ENCODE measurements at regions not wholly inside any gene's neighbourhood (a gene's known extent, or its start where the extent isn't known, plus 50 kb on each side); places are given as distances from the start of the nearest gene placed in this dataset.

DNA sequence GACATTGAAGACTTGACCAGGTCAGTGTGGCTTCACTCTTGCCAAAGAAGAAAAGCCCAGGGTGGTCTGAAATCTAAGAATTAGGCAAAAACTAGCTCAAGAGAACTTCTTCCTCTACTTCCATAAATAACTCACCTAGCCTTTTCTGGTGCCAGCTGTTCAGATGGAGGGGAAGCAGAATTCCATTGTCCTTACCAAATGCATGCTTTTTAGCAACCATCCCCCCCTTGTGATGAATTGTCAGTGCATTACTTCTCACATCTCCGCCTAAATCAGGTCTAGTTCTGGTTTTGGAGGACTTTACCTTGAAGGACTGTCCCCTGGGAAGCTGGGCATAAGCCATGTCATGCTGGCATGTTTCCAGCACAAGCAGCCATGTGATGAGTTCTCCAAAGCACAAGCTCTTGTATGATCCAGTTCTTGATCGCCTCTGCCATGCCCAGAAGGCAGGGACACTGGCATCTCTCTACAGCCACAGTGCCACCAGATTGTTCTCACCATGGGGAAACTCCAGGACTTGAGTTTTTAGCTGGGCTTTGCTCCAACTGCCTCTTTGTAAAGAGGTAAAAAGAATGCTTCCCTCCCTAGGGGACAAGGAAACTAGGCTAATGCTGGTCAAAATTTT, 96.4 kb upstream of the IL12A start:
- DNase-seq, result no peak
- H3K27me3 Mint-ChIP-seq (ENCODE audit: insufficient read depth), result no peaks in the 10 kb centered on the region
- H3K9me3 Mint-ChIP-seq, result no peaks in the 10 kb centered on the region
- TF ChIP-seq, protein P1, sequence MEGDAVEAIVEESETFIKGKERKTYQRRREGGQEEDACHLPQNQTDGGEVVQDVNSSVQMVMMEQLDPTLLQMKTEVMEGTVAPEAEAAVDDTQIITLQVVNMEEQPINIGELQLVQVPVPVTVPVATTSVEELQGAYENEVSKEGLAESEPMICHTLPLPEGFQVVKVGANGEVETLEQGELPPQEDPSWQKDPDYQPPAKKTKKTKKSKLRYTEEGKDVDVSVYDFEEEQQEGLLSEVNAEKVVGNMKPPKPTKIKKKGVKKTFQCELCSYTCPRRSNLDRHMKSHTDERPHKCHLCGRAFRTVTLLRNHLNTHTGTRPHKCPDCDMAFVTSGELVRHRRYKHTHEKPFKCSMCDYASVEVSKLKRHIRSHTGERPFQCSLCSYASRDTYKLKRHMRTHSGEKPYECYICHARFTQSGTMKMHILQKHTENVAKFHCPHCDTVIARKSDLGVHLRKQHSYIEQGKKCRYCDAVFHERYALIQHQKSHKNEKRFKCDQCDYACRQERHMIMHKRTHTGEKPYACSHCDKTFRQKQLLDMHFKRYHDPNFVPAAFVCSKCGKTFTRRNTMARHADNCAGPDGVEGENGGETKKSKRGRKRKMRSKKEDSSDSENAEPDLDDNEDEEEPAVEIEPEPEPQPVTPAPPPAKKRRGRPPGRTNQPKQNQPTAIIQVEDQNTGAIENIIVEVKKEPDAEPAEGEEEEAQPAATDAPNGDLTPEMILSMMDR (conservative IDR thresholded peaks at IDR 0.05), result no peak
- no peak overlapping the region for H3K27ac ChIP-seq (ENCODE audit: low read depth, low read length)
- no peaks in the 10 kb centered on the region for H3K9me3 ChIP-seq (ENCODE audit: control insufficient read depth, low read length)
- no peak overlapping the region for H3K9ac ChIP-seq (ENCODE audit: extremely low read depth, low read length, poor library complexity, severe bottlenecking)
- 89 to 93% methylated on average over 2 of the region's 2 CpGs for WGBS, 2 experiments (ENCODE audit: insufficient coverage in 1 of 2, insufficient read length in 1 of 2)
- H3K27ac Mint-ChIP-seq, result no peak overlapping the region
- no peak overlapping the region for H3K4me3 Mint-ChIP-seq
- H3K27me3 ChIP-seq (ENCODE audit: control insufficient read depth, insufficient read depth, low read length, poor library complexity, severe bottlenecking), result no peaks in the 10 kb centered on the region
- no peaks in the 10 kb centered on the region for H3K4me1 Mint-ChIP-seq
- no peaks in the 10 kb centered on the region for H3K36me3 Mint-ChIP-seq (ENCODE audit: low read depth)
- peaks cover 6% of the 10 kb centered on the region for H3K36me3 ChIP-seq (ENCODE audit: control insufficient read depth, insufficient read depth, low read length)
- H3K4me1 ChIP-seq (ENCODE audit: control insufficient read depth, insufficient read depth, low read length), result no peaks in the 10 kb centered on the region
- no peak overlapping the region for H3K4me3 ChIP-seq (ENCODE audit: low read length)

DNA sequence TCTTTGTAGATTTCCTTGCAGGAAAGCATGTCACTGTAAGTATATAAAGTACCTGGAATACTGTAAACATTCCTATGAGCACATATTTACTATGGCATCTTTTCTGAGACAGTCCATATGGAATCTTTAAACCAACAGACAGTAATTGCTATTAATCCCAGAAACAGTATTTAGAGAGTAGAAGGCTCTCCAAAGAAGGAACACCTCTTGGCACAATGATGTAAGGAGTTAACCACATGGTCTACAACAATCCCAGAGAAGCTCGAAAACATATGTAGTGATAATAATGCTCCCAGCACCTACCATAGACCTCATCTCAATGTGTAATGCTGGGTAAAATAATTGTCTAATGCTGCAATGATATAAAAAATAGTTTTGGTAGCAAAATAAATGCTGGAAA, 95.8 kb upstream of the IL12A start:
- TF ChIP-seq, protein P1 (conservative IDR thresholded peaks at IDR 0.05), result no peak
- no peaks in the 10 kb centered on the region for H3K27me3 ChIP-seq (ENCODE audit: control insufficient read depth, insufficient read depth, low read length, poor library complexity, severe bottlenecking)
- H3K27ac Mint-ChIP-seq, result no peak overlapping the region
- H3K9me3 Mint-ChIP-seq, result no peaks in the 10 kb centered on the region
- H3K9me3 ChIP-seq (ENCODE audit: control insufficient read depth, low read length), result no peaks in the 10 kb centered on the region
- H3K36me3 Mint-ChIP-seq (ENCODE audit: low read depth), result no peaks in the 10 kb centered on the region
- H3K4me1 Mint-ChIP-seq, result no peaks in the 10 kb centered on the region
- H3K4me3 Mint-ChIP-seq, result no peak overlapping the region
- no peaks in the 10 kb centered on the region for H3K4me1 ChIP-seq (ENCODE audit: control insufficient read depth, insufficient read depth, low read length)
- no peak overlapping the region for H3K27ac ChIP-seq (ENCODE audit: low read depth, low read length)
- H3K4me3 ChIP-seq (ENCODE audit: low read length), result no peak overlapping the region
- no peaks in the 10 kb centered on the region for H3K27me3 Mint-ChIP-seq (ENCODE audit: insufficient read depth)
- peaks cover 6% of the 10 kb centered on the region for H3K36me3 ChIP-seq (ENCODE audit: control insufficient read depth, insufficient read depth, low read length)
- DNase-seq, result no peak
- H3K9ac ChIP-seq (ENCODE audit: extremely low read depth, low read length, poor library complexity, severe bottlenecking), result no peak overlapping the region
- WGBS, 2 experiments (ENCODE audit: insufficient coverage in 1 of 2, insufficient read length in 1 of 2), result 80% methylated on average over 1 of the region's 1 CpG; no CpG with 5 or more reads in 1 of the 2 experiments

DNA sequence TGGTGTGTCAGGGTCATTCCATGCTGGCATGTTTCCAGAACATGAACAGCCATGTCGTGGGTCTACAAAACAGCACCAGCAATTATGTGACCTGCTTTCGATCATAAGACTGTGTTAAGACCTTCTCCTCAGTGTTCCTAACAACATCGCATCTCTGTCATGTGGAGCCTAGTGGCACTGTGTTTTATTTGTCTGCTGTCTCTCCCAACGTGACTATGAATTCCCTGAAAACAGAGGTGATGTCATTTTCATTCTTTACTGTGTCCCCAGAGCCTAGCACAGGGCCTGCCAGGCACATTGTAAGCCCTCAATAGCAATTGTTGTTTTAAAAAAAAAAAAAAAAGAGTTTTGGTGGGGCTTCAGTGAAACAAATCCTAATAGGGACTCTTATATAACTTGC, 94.2 kb upstream of the IL12A start:
- Mint-ChIP-seq H3K27ac (no peak overlapping the region), H3K36me3 (ENCODE audit: low read depth) (no peaks in the 10 kb centered on the region), H3K9me3 (no peaks in the 10 kb centered on the region), H3K4me1 (no peaks in the 10 kb centered on the region), H3K4me3 (no peak overlapping the region), H3K27me3 (ENCODE audit: insufficient read depth) (no peaks in the 10 kb centered on the region)
- Histone ChIP-seq H3K4me3 (ENCODE audit: low read length) (no peak overlapping the region), H3K36me3 (ENCODE audit: control insufficient read depth, insufficient read depth, low read length) (peaks cover 6% of the 10 kb centered on the region), H3K4me1 (ENCODE audit: control insufficient read depth, insufficient read depth, low read length) (no peaks in the 10 kb centered on the region), H3K9ac (ENCODE audit: extremely low read depth, low read length, poor library complexity, severe bottlenecking) (no peak overlapping the region), H3K9me3 (ENCODE audit: control insufficient read depth, low read length) (no peaks in the 10 kb centered on the region), H3K27ac (ENCODE audit: low read depth, low read length) (no peak overlapping the region), H3K27me3 (ENCODE audit: control insufficient read depth, insufficient read depth, low read length, poor library complexity, severe bottlenecking) (no peaks in the 10 kb centered on the region)
- DNase-seq, result no peak
- 83 to 89% methylated on average over 3 to 4 of the region's 4 CpGs for WGBS, 2 experiments (ENCODE audit: insufficient coverage in 1 of 2, insufficient read length in 1 of 2)
- TF ChIP-seq, protein P1 (conservative IDR thresholded peaks at IDR 0.05), result no peak

Measured in endodermal cell (in vitro differentiated cells).